NCI-H748 (cell line): ENCODE measurements at regions not wholly inside any gene's neighbourhood (a gene's known extent, or its start where the extent isn't known, plus 50 kb on each side); places are given as distances from the start of the nearest gene placed in this dataset.
"Not testable (repeated sequence)": the region's sequence is repeated elsewhere in the genome, so short reads cannot be mapped to it uniquely, and the experiment has no call there.

Experiments
- DNase-seq: peaks from one replicate; lab custom pipeline; 2025; ENCODE audit not compliant: unreplicated experiment; lab: John Stamatoyannopoulos, UW

GRCh38 chr5:54885636-54886035 is 99.8 kb downstream of the ESM1 start:
- no peak for DNase-seq

GRCh38 chr5:54884195-54884536 is 101.2 kb downstream of the ESM1 start:
- no peak for DNase-seq

DNA sequence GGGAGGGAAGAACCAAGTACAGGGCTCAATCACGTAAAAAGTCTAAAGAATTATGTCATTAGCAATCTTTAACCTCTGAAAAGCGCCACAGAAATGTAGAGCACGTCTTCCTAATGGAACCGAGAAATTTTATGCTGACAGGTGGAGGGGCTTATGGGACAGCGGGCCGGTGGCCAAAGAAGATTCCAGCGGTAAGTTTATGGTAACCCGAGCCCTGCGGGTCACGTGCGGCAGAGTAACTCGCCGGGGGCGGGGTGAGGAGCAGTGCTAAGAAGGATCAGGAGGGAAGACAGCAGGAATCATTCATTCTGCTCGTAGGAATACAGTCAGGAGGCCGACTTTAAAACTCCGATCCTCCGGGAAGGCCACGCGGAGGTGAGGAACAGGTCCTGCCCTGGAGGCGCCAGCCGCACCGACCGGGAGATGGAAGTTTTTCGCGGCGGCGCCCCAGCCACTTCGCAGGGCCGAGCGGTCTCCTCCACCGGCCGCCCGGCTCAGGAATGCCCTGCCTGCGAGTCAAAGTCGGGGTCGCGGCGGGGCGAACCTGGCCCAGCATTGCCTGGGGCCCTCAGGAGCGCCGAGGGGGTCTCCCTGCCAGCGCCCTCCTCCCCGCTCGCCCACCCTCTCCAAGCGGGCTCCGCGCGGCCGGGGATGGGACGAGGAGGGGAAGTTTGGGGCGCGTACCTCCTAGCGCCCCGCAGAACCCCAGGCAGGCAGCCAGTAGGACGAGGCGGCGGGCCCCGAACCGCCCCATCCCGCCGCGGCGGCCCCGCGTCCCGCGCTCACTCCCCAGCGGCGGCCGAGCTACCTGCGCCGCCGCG is 101.8 kb downstream of the ESM1 start:
- DNase-seq: no peak

DNA sequence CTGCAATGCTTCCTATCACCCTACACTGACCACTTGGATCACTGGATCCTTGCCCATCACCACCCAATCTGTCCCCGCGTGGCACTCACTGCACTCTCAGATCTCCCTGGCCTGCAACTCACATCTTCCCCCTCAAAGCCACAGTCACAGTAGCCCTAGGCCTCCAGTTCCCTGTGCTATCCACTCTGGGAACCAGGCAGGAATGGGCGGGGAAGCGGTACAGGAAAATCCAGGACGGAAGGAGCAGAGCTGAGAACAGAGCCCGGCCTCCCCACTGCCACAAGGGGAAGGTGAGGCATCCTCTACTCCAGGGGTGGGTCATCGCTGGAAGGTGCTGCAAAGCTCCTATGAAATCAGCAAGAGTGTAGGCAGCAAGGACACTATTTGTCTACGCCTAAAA is 102.6 kb downstream of the ESM1 start:
- DNase-seq: no peak

- no peak for DNase-seq
Measured at GRCh38 chr5:54882101-54882500, 103.3 kb downstream of the ESM1 start.

GRCh38 chr5:54881286-54882005 is 103.9 kb downstream of the ESM1 start:
- no peak for DNase-seq

DNA sequence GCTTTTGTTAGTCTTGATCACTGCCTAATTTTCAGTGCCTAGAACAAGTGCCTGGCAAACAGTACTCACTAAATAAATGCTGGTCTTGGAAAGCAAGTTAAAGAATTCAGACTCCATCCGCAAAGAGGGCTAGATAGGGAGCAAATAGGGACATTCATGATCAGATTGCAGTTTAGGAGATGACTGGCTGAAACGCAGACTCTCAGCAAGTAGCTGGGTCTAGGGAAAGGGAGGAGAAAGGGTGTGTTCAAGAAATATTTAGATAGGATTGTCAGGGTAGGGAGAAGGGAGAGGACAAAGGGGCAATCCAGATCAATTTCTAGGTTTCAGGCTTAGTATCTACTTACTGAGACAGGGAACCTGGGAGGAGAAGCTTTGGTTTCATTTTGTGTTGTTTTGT is 108.4 kb downstream of the ESM1 start:
- DNase-seq: no peak

GRCh38 chr5:54876556-54876955 is 108.8 kb downstream of the ESM1 start:
- no peak for DNase-seq

- DNase-seq: no peak
Measured at GRCh38 chr5:54874337-54875021, 110.9 kb downstream of the ESM1 start.

GRCh38 chr5:54873691-54874090 is 111.7 kb downstream of the ESM1 start:
- no peak for DNase-seq

DNA sequence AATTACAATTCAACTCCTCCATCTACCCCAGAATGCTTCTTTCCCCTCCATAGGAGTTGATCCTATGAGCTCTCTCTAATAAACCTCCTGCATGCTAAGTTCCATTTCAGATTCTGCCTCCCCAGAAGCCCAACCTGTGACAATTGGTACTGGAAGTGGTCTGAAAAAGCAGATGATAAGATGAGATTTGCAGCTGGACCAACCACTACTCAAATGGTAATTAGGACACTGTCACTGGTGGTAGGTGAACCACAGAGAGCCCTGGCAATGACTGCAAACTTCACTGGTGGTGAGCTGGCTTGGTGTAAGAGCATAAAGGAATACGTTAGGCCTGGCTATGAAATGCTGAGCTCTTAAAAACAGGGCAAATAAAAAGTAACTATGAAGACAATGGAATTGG is 112.6 kb downstream of the ESM1 start:
- DNase-seq: no peak

DNA sequence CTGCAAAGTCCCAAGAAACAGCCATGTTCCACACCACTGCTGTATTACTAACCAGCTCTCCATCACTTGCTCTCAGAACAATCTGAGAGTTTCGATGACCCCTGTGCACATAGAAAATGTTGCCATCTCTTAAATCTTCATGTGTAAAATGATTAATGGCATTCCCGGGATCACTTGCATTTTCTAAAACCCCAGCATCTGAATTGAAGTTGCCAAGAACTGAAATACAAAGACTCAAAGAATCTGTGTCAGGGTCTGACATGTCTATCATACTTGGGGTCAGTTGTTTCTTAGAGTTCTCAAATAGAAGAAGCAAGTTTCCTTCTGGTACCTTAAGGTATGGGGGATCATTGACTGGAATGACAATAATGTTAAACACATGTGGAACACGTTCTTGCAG is 115.1 kb downstream of the ESM1 start:
- DNase-seq: no peak

GRCh38 chr5:54869691-54870090 is 115.7 kb downstream of the ESM1 start:
- DNase-seq: no peak

GRCh38 chr5:54868511-54869483 is 116.6 kb downstream of the ESM1 start:
- no peak for DNase-seq

DNA sequence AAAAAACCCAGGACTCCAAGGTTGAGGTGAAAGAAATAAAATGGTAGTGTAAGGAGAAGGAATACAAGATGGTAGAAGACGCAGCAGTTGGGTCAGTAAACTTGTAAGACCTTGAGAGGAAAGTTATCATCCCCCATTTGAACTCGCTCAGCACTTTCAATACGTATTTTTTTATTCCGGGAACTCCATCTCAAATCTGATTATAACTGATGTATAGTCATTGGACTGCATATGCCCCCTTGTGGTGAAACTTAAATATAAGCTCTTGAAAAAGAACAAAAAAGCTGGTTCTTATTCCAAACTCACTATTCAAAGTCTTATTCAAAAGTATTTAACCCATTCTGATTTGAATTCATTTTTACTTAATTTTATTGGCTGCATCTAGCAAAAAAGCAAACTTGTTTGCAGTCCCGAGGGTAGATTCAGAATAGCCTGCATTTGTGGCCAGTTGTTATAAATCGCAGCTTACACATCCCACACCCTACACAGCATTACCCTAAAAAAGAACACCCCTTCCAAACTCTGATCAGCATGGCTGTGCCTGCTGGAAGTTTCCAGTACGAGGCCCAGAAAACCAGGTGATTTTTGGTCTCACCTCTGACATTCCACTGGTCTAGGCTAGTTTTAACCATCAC is 118.0 kb downstream of the ESM1 start:
- peak; percentile 70 for DNase-seq

DNA sequence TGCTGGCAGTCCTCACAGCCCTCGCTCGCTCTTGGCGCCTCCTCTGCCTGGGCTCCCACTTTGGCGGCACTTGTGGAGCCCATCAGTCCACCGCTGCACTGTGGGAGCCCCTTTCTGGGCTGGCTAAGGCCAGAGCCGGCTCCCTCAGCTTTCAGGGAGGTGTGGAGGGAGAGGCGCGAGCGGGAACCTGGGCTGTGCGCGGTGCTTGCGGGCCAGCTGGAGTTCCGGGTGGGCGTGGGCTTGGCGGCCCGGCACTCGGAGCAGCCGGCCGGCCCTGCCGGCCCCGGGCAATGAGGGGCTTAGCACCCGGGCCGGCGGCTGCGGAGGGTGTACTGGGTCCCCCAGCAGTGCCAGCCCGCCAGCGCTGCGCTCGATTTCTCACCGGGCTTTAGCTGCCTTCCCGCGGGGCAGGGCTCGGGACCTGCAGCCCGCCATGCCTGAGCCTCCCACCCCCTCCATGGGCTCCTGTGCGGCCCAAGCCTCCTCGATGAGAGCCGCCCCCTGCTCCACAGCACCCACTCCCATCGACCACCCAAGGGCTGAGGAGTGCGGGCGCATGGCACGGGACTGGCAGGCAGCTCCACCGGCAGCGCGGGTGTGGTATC is 120.4 kb downstream of the ESM1 start:
- not testable (repeated sequence) for DNase-seq

DNA sequence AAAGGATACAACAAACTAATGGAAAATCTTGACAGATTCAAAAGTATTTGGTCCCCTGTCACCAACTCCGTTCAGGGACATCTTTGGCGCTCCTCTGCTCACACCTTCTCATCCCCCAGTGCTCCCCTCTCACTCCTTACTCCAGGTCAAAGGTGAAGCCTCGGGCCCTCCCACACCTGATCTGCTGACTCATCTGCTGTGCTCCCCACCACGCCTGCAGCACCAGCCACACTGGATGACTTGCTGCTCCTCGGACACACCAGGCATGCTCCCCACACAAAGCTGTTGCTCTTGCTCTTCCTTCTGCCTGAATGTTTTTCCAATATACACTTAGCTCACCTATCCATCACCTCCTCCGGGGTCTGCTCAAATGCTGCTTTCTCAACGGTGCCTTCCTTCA is 123.4 kb downstream of the ESM1 start:
- no peak for DNase-seq

DNA sequence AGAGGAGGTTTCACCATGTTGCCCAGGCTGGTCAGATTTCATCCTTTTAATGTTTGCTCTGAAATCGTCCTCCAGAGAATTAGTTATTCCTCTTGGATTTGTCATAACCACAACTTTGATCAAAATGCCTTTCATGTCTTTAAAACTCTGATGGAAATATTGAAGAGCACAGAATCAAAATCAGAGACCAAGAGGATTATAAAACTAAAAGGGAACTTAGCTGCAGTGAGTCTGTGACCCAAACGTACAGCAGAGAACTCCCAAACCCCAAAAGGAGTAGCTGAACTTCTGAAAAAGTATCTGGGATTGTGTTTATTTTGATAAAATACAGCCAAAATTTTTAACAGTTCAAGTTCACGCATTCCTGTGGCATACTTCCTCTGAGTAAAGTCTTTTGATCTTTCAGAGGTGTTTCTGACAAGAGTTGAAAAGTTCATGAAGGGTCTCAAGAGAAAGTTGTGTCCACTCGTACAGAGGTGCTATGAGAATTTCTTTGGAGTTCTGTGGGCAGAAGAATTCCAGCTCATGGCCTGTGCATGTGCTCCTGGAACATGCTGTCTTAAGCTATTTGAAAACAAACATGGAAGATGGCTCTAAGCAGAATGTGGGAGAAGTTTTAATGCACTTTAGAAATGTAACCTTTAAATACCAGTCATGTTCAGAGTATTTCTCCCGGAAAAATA is 124.0 kb downstream of the ESM1 start:
- no peak for DNase-seq

GRCh38 chr5:54860321-54860720 is 125.1 kb downstream of the ESM1 start:
- DNase-seq: no peak
